ENCODE measurements at regions not wholly inside any gene's neighbourhood (a gene's known extent, or its start where the extent isn't known, plus 50 kb on each side); places are given as distances from the start of the nearest gene placed in this dataset.

DNA sequence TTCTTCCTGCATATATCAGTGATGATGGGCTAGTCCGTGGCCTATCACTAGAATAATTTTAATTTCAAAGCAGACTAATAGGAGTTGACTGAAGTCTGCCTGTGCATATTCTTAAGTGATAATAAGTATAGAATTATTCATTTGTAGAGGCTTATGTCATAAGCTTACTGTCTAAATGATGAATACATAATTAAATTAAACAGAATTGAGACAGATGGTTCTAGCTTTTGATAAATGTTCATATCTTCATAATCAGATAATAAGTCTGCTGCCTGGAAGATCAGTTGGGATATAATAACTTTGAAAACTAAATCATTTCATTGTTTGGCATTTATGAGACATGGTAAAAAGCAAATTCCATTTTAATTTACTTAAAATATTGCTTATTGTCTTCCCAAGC, 1175.6 kb downstream of the TECRL start:
- TF ChIP-seq, protein P1, sequence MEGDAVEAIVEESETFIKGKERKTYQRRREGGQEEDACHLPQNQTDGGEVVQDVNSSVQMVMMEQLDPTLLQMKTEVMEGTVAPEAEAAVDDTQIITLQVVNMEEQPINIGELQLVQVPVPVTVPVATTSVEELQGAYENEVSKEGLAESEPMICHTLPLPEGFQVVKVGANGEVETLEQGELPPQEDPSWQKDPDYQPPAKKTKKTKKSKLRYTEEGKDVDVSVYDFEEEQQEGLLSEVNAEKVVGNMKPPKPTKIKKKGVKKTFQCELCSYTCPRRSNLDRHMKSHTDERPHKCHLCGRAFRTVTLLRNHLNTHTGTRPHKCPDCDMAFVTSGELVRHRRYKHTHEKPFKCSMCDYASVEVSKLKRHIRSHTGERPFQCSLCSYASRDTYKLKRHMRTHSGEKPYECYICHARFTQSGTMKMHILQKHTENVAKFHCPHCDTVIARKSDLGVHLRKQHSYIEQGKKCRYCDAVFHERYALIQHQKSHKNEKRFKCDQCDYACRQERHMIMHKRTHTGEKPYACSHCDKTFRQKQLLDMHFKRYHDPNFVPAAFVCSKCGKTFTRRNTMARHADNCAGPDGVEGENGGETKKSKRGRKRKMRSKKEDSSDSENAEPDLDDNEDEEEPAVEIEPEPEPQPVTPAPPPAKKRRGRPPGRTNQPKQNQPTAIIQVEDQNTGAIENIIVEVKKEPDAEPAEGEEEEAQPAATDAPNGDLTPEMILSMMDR (IDR thresholded peaks at IDR 0.05) = no peak
- TF ChIP-seq POLR2A (IDR thresholded peaks at IDR 0.05) (no peak), POLR2AphosphoS5 (IDR thresholded peaks at IDR 0.05) (no peak)

Data from prostate gland (tissue), 2 donors.